Activated CD4-positive, CD25-positive, alpha-beta regulatory T cell treated with anti-CD3 and anti-CD28 coated beads, Interleukin-2, amount 50 U/mL, for 24 hours (primary cell): ENCODE measurements at regions not wholly inside any gene's neighbourhood (a gene's known extent, or its start where the extent isn't known, plus 50 kb on each side); places are given as distances from the start of the nearest gene placed in this dataset.

Source experiments
- ATAC-seq, 2 donors: fragments of 150-1000 bp; cut with Tn5 transposase; one replicate each; pipeline ENCODE4 v1.10.0; 2021; ENCODE audit warnings: mild to moderate bottlenecking in 1 of 2, moderate library complexity in 1 of 2

- ATAC-seq, result no peak
Observed at GRCh38 chr13:85445534-85445933, 353.7 kb downstream of the SLITRK6 start.

GRCh38 chr13:85441975-85442374 lies 357.2 kb downstream of the SLITRK6 start:
- ATAC-seq, result no peak

GRCh38 chr13:85441364-85441763 lies 357.9 kb downstream of the SLITRK6 start:
- ATAC-seq, result no peak

GRCh38 chr13:85436029-85436428 lies 363.2 kb downstream of the SLITRK6 start:
- ATAC-seq, result no peak

- no peak for ATAC-seq
Observed at GRCh38 chr13:85434927-85435326, 364.3 kb downstream of the SLITRK6 start.

- no peak for ATAC-seq
Observed at GRCh38 chr13:85432881-85433280, 366.3 kb downstream of the SLITRK6 start.

GRCh38 chr13:85431720-85432119 lies 367.5 kb downstream of the SLITRK6 start:
- ATAC-seq, result no peak

GRCh38 chr13:85430216-85430794 lies 368.9 kb downstream of the SLITRK6 start:
- no peak for ATAC-seq

GRCh38 chr13:85427416-85427815 lies 371.8 kb downstream of the SLITRK6 start:
- ATAC-seq, result no peak

- no peak for ATAC-seq
Observed at GRCh38 chr13:85420136-85420535, 379.1 kb downstream of the SLITRK6 start.

- ATAC-seq, result no peak
Observed at GRCh38 chr13:85419611-85420010, 379.6 kb downstream of the SLITRK6 start.

- no peak for ATAC-seq
Observed at GRCh38 chr13:85417807-85418206, 381.4 kb downstream of the SLITRK6 start.

GRCh38 chr13:85413664-85414063 lies 385.6 kb downstream of the SLITRK6 start:
- ATAC-seq, result no peak

- ATAC-seq, result no peak
Observed at GRCh38 chr13:85412448-85412847, 386.8 kb downstream of the SLITRK6 start.

GRCh38 chr13:85411591-85411990 lies 387.6 kb downstream of the SLITRK6 start:
- ATAC-seq, result no peak

- no peak for ATAC-seq
Observed at GRCh38 chr13:85408415-85408814, 390.8 kb downstream of the SLITRK6 start.

GRCh38 chr13:85406269-85406975 lies 392.8 kb downstream of the SLITRK6 start:
- ATAC-seq, result no peak

GRCh38 chr13:85405316-85405897 lies 393.8 kb downstream of the SLITRK6 start:
- no peak for ATAC-seq

- no peak for ATAC-seq
Observed at GRCh38 chr13:85386424-85386823, 412.8 kb downstream of the SLITRK6 start.

GRCh38 chr13:85383291-85383690 lies 415.9 kb downstream of the SLITRK6 start:
- no peak for ATAC-seq

GRCh38 chr13:85381082-85381481 lies 418.1 kb downstream of the SLITRK6 start:
- no peak for ATAC-seq

GRCh38 chr13:85379991-85380390 lies 419.2 kb downstream of the SLITRK6 start:
- no peak for ATAC-seq

GRCh38 chr13:85379433-85379832 lies 419.8 kb downstream of the SLITRK6 start:
- ATAC-seq, result no peak

- ATAC-seq, result no peak
Observed at GRCh38 chr13:85377783-85378182, 421.4 kb downstream of the SLITRK6 start.
